SU-DHL-6 (cell line): ENCODE measurements at regions not wholly inside any gene's neighbourhood (a gene's known extent, or its start where the extent isn't known, plus 50 kb on each side); places are given as distances from the start of the nearest gene placed in this dataset.

Experiments
- H2AFZ ChIP-seq: fragments of 200-600 bp; sonication (generic); 2 replicates; pipeline ENCODE4 v1.6.1; 2014; ENCODE audit warnings: low read depth, mild to moderate bottlenecking, moderate library complexity, mixed read lengths, antibody characterized with exemption, low read length; ENCODE audit not compliant: severe bottlenecking
- H3F3A ChIP-seq: fragments of 200-600 bp; shearing (Covaris generic); 2 replicates; pipeline ENCODE4 v1.6.0; 2016; ENCODE audit warnings: antibody characterized with exemption, mild to moderate bottlenecking; ENCODE audit not compliant: insufficient read depth
- H3K27ac ChIP-seq: fragments of 200-600 bp; sonication (generic); 2 replicates; pipeline ENCODE4 v1.5.1; 2016; ENCODE audit warnings: low read depth, mild to moderate bottlenecking, low read length, moderate library complexity, mixed read lengths
- H3K27me3 ChIP-seq: fragments of 200-600 bp; sonication (generic), shearing (Covaris generic); 2 replicates; pipeline ENCODE4 v1.6.0; 2014; ENCODE audit warnings: mild to moderate bottlenecking, low read length
- H3K36me3 ChIP-seq: fragments of 200-600 bp; sonication (generic); 2 replicates; pipeline ENCODE4 v1.6.1; 2014; ENCODE audit warnings: mild to moderate bottlenecking, low read length, mixed read lengths
- H3K4me2 ChIP-seq: fragments of 300-600, 200-600 bp; shearing (Covaris generic), sonication (generic); 2 replicates; pipeline ENCODE4 v1.6.0; 2014; ENCODE audit warnings: low read length, low read depth, mild to moderate bottlenecking; ENCODE audit not compliant: poor library complexity, severe bottlenecking
- H3K4me3 ChIP-seq: fragments of 200-600 bp; sonication (generic); 2 replicates; pipeline ENCODE4 v1.5.1; 2014; ENCODE audit warnings: antibody characterized with exemption, low read length, mild to moderate bottlenecking, mixed read lengths; ENCODE audit not compliant: insufficient read depth, poor library complexity, severe bottlenecking
- H3K79me2 ChIP-seq: fragments of 200-600 bp; sonication (generic); 2 replicates; pipeline ENCODE4 v1.6.1; 2014; ENCODE audit warnings: mild to moderate bottlenecking, low read length, moderate library complexity; ENCODE audit not compliant: insufficient read depth
- H3K9ac ChIP-seq: fragments of 200-600 bp; sonication (generic); 2 replicates; pipeline ENCODE4 v1.7.0; 2014; ENCODE audit warnings: mild to moderate bottlenecking, low read length
- H3K9me2 ChIP-seq: fragments of 200-600 bp; sonication (generic); replicated peaks from 2 replicates; pipeline ENCODE4 v1.6.1; 2014; ENCODE audit warnings: low read length; ENCODE audit not compliant: insufficient read depth
- H3K9me3 ChIP-seq: fragments of 200-600 bp; sonication (generic); 2 replicates; pipeline ENCODE4 v1.6.1; 2014; ENCODE audit warnings: low read length, mixed read lengths; ENCODE audit not compliant: insufficient read depth
- H4K20me1 ChIP-seq: fragments of 200-600 bp; sonication (generic); 2 replicates; pipeline ENCODE4 v1.6.1; 2014; ENCODE audit warnings: low read depth, mild to moderate bottlenecking, antibody characterized with exemption, low read length, moderate library complexity, mixed read lengths
- EZH2phosphoT487 ChIP-seq: fragments of 200-600 bp; sonication (generic), shearing (Covaris generic); conservative IDR thresholded peaks from 2 replicates; pipeline ENCODE4 v1.6.1; 2018; ENCODE audit warnings: mild to moderate bottlenecking, antibody characterized with exemption, low read length, moderate library complexity, mixed read lengths
- TF ChIP-seq, protein P1 (sequence below): fragments of 200-600 bp; sonication (generic); IDR thresholded peaks from one replicate; pipeline ENCODE4 v1.5.1; 2017; ENCODE audit warnings: antibody characterized with exemption, mild to moderate bottlenecking, low read length, moderate library complexity; ENCODE audit not compliant: insufficient read depth, poor library complexity, severe bottlenecking

DNA sequence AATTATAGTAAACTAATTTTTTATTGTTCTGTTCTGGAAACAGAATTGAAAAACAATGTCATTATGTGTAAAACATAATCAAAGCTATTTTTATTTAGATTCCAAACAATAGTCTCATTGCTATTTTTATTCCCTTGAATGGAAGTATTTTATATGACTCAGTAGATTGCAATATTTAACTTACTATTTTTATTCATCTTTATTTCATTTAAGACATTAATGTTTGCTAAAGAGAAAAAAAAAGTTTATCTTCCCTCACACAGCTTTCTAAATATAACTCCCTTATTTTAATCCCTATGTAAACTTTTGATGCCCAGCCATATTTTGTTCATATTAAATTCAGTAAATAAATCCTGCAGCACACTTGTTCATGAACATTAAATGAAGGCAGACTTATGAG is 622.4 kb downstream of the SLC6A15 start:
- TF ChIP-seq EZH2phosphoT487, result no peak
- TF ChIP-seq, protein P1, sequence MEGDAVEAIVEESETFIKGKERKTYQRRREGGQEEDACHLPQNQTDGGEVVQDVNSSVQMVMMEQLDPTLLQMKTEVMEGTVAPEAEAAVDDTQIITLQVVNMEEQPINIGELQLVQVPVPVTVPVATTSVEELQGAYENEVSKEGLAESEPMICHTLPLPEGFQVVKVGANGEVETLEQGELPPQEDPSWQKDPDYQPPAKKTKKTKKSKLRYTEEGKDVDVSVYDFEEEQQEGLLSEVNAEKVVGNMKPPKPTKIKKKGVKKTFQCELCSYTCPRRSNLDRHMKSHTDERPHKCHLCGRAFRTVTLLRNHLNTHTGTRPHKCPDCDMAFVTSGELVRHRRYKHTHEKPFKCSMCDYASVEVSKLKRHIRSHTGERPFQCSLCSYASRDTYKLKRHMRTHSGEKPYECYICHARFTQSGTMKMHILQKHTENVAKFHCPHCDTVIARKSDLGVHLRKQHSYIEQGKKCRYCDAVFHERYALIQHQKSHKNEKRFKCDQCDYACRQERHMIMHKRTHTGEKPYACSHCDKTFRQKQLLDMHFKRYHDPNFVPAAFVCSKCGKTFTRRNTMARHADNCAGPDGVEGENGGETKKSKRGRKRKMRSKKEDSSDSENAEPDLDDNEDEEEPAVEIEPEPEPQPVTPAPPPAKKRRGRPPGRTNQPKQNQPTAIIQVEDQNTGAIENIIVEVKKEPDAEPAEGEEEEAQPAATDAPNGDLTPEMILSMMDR, result no peak
- H3F3A ChIP-seq, result no peaks in the 10 kb centered on the region
- H3K9me3 ChIP-seq, result no peaks in the 10 kb centered on the region
- H3K27ac ChIP-seq, result no peak overlapping the region
- H2AFZ ChIP-seq, result peak overlapping the region; percentile 70
- no peaks in the 10 kb centered on the region for H3K9me2 ChIP-seq
- H3K79me2 ChIP-seq, result no peaks in the 10 kb centered on the region
- no peaks in the 10 kb centered on the region for H3K36me3 ChIP-seq
- H3K27me3 ChIP-seq, result no peaks in the 10 kb centered on the region
- no peak overlapping the region for H3K9ac ChIP-seq
- H3K4me2 ChIP-seq, result no peak overlapping the region
- H3K4me3 ChIP-seq, result no peak overlapping the region
- no peaks in the 10 kb centered on the region for H4K20me1 ChIP-seq

DNA sequence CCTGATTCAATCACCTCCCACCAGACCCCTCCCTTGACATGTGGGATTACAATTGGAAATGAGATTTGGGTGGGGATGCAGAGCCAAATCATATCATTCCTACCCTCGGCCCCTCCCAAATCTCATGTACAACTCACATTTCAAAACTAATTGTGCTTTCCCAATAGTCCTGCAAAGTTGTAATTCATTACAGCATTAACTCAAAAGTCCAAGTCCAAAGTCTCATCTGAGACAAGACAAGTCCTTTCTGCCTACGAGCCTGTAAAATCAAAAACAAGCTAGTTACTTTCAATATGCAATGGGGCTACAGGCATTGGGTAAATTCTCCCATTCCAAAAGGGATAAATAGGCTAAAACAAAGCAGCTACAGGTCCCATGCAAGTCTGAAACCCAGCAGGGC is 634.6 kb downstream of the SLC6A15 start:
- H3K9ac ChIP-seq, result no peak overlapping the region
- no peak overlapping the region for H2AFZ ChIP-seq
- no peak for TF ChIP-seq EZH2phosphoT487
- TF ChIP-seq, protein P1, result no peak

DNA sequence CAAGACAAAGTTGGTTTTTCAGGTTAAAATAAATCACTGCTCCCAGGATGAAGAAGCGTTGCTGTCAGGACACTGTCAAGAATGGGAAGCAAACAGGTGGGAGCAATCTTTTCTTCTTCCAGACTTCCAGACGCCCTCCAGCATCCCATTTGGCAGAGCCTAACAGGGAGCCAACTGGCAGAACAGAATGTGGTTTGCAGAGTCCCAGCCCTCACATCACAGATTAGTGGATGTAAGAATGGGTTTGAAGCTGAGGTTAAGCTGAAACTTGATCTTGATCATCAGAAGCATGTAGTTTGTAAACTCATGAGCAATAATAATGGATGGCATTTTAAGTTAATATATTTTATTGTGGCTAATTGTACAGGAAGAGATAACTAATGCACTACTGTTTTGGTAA is 636.4 kb downstream of the SLC6A15 start:
- H3K9me2 ChIP-seq, result no peaks in the 10 kb centered on the region
- H2AFZ ChIP-seq, result no peak overlapping the region
- H3K4me3 ChIP-seq, result no peak overlapping the region
- no peaks in the 10 kb centered on the region for H3K9me3 ChIP-seq
- no peaks in the 10 kb centered on the region for H3K27me3 ChIP-seq
- no peak overlapping the region for H3K9ac ChIP-seq
- H3F3A ChIP-seq, result no peaks in the 10 kb centered on the region
- no peak for TF ChIP-seq EZH2phosphoT487
- TF ChIP-seq, protein P1, result no peak
- no peaks in the 10 kb centered on the region for H3K36me3 ChIP-seq
- no peaks in the 10 kb centered on the region for H4K20me1 ChIP-seq
- H3K4me2 ChIP-seq, result no peak overlapping the region
- no peaks in the 10 kb centered on the region for H3K79me2 ChIP-seq
- no peak overlapping the region for H3K27ac ChIP-seq

More for the DNA sequence above, 634.6 kb downstream of the SLC6A15 start:
- no peaks in the 10 kb centered on the region for H3F3A ChIP-seq
- no peaks in the 10 kb centered on the region for H3K9me3 ChIP-seq
- H3K4me2 ChIP-seq, result no peak overlapping the region
- H3K4me3 ChIP-seq, result no peak overlapping the region
- H3K9me2 ChIP-seq, result no peaks in the 10 kb centered on the region
- no peaks in the 10 kb centered on the region for H3K36me3 ChIP-seq
- H3K79me2 ChIP-seq, result no peaks in the 10 kb centered on the region
- H3K27ac ChIP-seq, result no peak overlapping the region
- no peaks in the 10 kb centered on the region for H4K20me1 ChIP-seq
- H3K27me3 ChIP-seq, result no peaks in the 10 kb centered on the region
